ENCODE measurements at regions not wholly inside any gene's neighbourhood (a gene's known extent, or its start where the extent isn't known, plus 50 kb on each side); places are given as distances from the start of the nearest gene placed in this dataset.

GRCh38 chr2:220192994-220193753, 565.7 kb downstream of the SLC4A3 start:
- DNase-seq (ENCODE audit: extremely low read depth in 1 of 2, low read depth in 1 of 2), result no peak

- no peak for DNase-seq (ENCODE audit: extremely low read depth in 1 of 2, low read depth in 1 of 2)
These were observed 567.5 kb downstream of the SLC4A3 start for GRCh38 chr2:220194630-220195584.

- no peak for DNase-seq (ENCODE audit: extremely low read depth in 1 of 2, low read depth in 1 of 2)
These were observed 571.5 kb downstream of the SLC4A3 start for GRCh38 chr2:220198896-220199295.

GRCh38 chr2:220202066-220202465, 574.6 kb downstream of the SLC4A3 start:
- no peak for DNase-seq (ENCODE audit: extremely low read depth in 1 of 2, low read depth in 1 of 2)

- no peak for DNase-seq (ENCODE audit: extremely low read depth in 1 of 2, low read depth in 1 of 2)
These were observed 581.7 kb downstream of the SLC4A3 start for GRCh38 chr2:220209093-220209492.

- no peak for DNase-seq (ENCODE audit: extremely low read depth in 1 of 2, low read depth in 1 of 2)
These were observed 582.3 kb downstream of the SLC4A3 start for GRCh38 chr2:220209751-220210150.

- no peak for DNase-seq (ENCODE audit: extremely low read depth in 1 of 2, low read depth in 1 of 2)
These were observed 585.1 kb downstream of the SLC4A3 start for GRCh38 chr2:220212296-220213080.

- no peak for DNase-seq (ENCODE audit: extremely low read depth in 1 of 2, low read depth in 1 of 2)
These were observed 588.4 kb downstream of the SLC4A3 start for GRCh38 chr2:220215785-220216184.

GRCh38 chr2:220219371-220219770, 591.9 kb downstream of the SLC4A3 start:
- DNase-seq (ENCODE audit: extremely low read depth in 1 of 2, low read depth in 1 of 2), result no peak

GRCh38 chr2:220220009-220220408, 592.6 kb downstream of the SLC4A3 start:
- no peak for DNase-seq (ENCODE audit: extremely low read depth in 1 of 2, low read depth in 1 of 2)

- DNase-seq (ENCODE audit: extremely low read depth in 1 of 2, low read depth in 1 of 2), result no peak
These were observed 594.6 kb downstream of the SLC4A3 start for GRCh38 chr2:220221992-220222391.

GRCh38 chr2:220224691-220225543, 597.5 kb downstream of the SLC4A3 start:
- no peak for DNase-seq (ENCODE audit: extremely low read depth in 1 of 2, low read depth in 1 of 2)

GRCh38 chr2:220226076-220226475, 598.6 kb downstream of the SLC4A3 start:
- no peak for DNase-seq (ENCODE audit: extremely low read depth in 1 of 2, low read depth in 1 of 2)

- no peak for DNase-seq (ENCODE audit: extremely low read depth in 1 of 2, low read depth in 1 of 2)
These were observed 599.1 kb downstream of the SLC4A3 start for GRCh38 chr2:220226546-220226945.

- DNase-seq (ENCODE audit: extremely low read depth in 1 of 2, low read depth in 1 of 2), result no peak
These were observed 600.0 kb downstream of the SLC4A3 start for GRCh38 chr2:220227266-220227920.

- DNase-seq (ENCODE audit: extremely low read depth in 1 of 2, low read depth in 1 of 2), result no peak
These were observed 601.0 kb downstream of the SLC4A3 start for GRCh38 chr2:220228310-220229006.

- no peak for DNase-seq (ENCODE audit: extremely low read depth in 1 of 2, low read depth in 1 of 2)
These were observed 613.2 kb downstream of the SLC4A3 start for GRCh38 chr2:220240641-220241040.

- no peak for DNase-seq (ENCODE audit: extremely low read depth in 1 of 2, low read depth in 1 of 2)
These were observed 614.0 kb downstream of the SLC4A3 start for GRCh38 chr2:220241423-220241822.

GRCh38 chr2:220243571-220243970, 616.1 kb downstream of the SLC4A3 start:
- DNase-seq (ENCODE audit: extremely low read depth in 1 of 2, low read depth in 1 of 2), result no peak
